H9 (cell line): ENCODE measurements at regions not wholly inside any gene's neighbourhood (a gene's known extent, or its start where the extent isn't known, plus 50 kb on each side); places are given as distances from the start of the nearest gene placed in this dataset.

ENCODE experiments used
- DNase-seq: peaks from one replicate; pipeline ENCODE4 v3.0.0-alpha.2; 2017
- H2AFZ ChIP-seq: one replicate; pipeline ENCODE4 v1.6.1; 2013; ENCODE audit warnings: mild to moderate bottlenecking, low read length, control low read depth, moderate library complexity
- H2AK5ac ChIP-seq: 2 replicates; pipeline ENCODE4 v1.6.1; 2013; ENCODE audit warnings: low read length, control low read depth, mixed read lengths; ENCODE audit not compliant: insufficient read length
- H2BK120ac ChIP-seq: one replicate; pipeline ENCODE4 v1.6.1; 2013; ENCODE audit warnings: low read depth, mild to moderate bottlenecking, low read length, control low read depth, inconsistent platforms; ENCODE audit not compliant: poor library complexity, severe bottlenecking
- H2BK12ac ChIP-seq: 2 replicates; pipeline ENCODE4 v1.6.1; 2013; ENCODE audit warnings: low read length, control low read depth, mixed read lengths, low read depth; ENCODE audit not compliant: insufficient read length
- H2BK15ac ChIP-seq: 2 replicates; pipeline ENCODE4 v1.6.1; 2013; ENCODE audit warnings: low read depth, low read length, control low read depth
- H2BK20ac ChIP-seq: one replicate; pipeline ENCODE4 v1.6.1; 2013; ENCODE audit warnings: low read depth, mild to moderate bottlenecking, low read length, control low read depth, inconsistent platforms; ENCODE audit not compliant: poor library complexity, severe bottlenecking
- H2BK5ac ChIP-seq: 2 replicates; pipeline ENCODE4 v1.6.1; 2013; ENCODE audit warnings: low read length, control low read depth, mixed read lengths; ENCODE audit not compliant: insufficient read length
- H3K14ac ChIP-seq: 2 replicates; pipeline ENCODE4 v1.6.1; 2013; ENCODE audit warnings: low read length, control low read depth; ENCODE audit not compliant: insufficient read depth
- H3K18ac ChIP-seq: 2 replicates; pipeline ENCODE4 v1.6.1; 2013; ENCODE audit warnings: low read depth, mild to moderate bottlenecking, mixed read lengths, low read length, control low read depth; ENCODE audit not compliant: insufficient read length
- H3K23ac ChIP-seq: 2 replicates; pipeline ENCODE4 v1.6.1; 2013; ENCODE audit warnings: low read length, control low read depth, mixed read lengths, low read depth; ENCODE audit not compliant: insufficient read length
- H3K23me2 ChIP-seq: 2 replicates; pipeline ENCODE4 v1.6.1; 2013; ENCODE audit warnings: low read depth, mild to moderate bottlenecking, mixed read lengths, low read length, control low read depth; ENCODE audit not compliant: insufficient read length, poor library complexity, severe bottlenecking
- H3K27ac ChIP-seq: 2 replicates; pipeline ENCODE4 v1.5.1; 2013; ENCODE audit warnings: low read length, control low read depth, mixed read lengths, low read depth; ENCODE audit not compliant: insufficient read length
- H3K27me3 ChIP-seq: 2 replicates; pipeline ENCODE4 v1.6.1; 2013; ENCODE audit warnings: low read length, control low read depth, inconsistent platforms; ENCODE audit not compliant: insufficient read depth
- H3K4ac ChIP-seq: 2 replicates; pipeline ENCODE4 v1.6.1; 2013; ENCODE audit warnings: low read depth, mild to moderate bottlenecking, control low read depth, inconsistent platforms, low read length, moderate library complexity
- H3K4me1 ChIP-seq: 2 replicates; pipeline ENCODE4 v1.6.1; 2013; ENCODE audit warnings: low read length, control low read depth, inconsistent platforms; ENCODE audit not compliant: insufficient read depth
- H3K4me2 ChIP-seq: 2 replicates; pipeline ENCODE4 v1.6.1; 2013; ENCODE audit warnings: low read length, control low read depth, mixed read lengths; ENCODE audit not compliant: insufficient read length, insufficient read depth
- H3K56ac ChIP-seq: 2 replicates; pipeline ENCODE4 v1.6.1; 2013; ENCODE audit warnings: low read depth, mild to moderate bottlenecking, mixed read lengths, low read length, control low read depth; ENCODE audit not compliant: insufficient read length
- H3K79me1 ChIP-seq: 2 replicates; pipeline ENCODE4 v1.6.1; 2013; ENCODE audit warnings: low read depth, mild to moderate bottlenecking, moderate library complexity, low read length, control low read depth, inconsistent platforms; ENCODE audit not compliant: insufficient read depth, poor library complexity, severe bottlenecking
- H3K79me2 ChIP-seq: 2 replicates; pipeline ENCODE4 v1.6.1; 2013; ENCODE audit warnings: low read length, control low read depth, inconsistent platforms; ENCODE audit not compliant: insufficient read depth
- H3K9ac ChIP-seq: 2 replicates; pipeline ENCODE4 v1.6.1; 2013; ENCODE audit warnings: low read length, control low read depth, mixed read lengths; ENCODE audit not compliant: insufficient read length; ENCODE audit errors: extremely low read depth
- H3K9me3 ChIP-seq: one replicate; pipeline ENCODE4 v1.6.1; 2013; ENCODE audit warnings: low read depth, low read length, inconsistent platforms; ENCODE audit not compliant: control insufficient read depth
- H3T11ph ChIP-seq: one replicate; pipeline ENCODE4 v1.6.1; 2013; ENCODE audit warnings: mild to moderate bottlenecking, low read length, control low read depth, inconsistent platforms
- H4K20me1 ChIP-seq: one replicate; pipeline ENCODE4 v1.6.1; 2013; ENCODE audit not compliant: control insufficient read depth, insufficient read length, insufficient read depth
- H4K5ac ChIP-seq: 2 replicates; pipeline ENCODE4 v1.6.1; 2013; ENCODE audit warnings: low read depth, mild to moderate bottlenecking, mixed read lengths, low read length, control low read depth; ENCODE audit not compliant: insufficient read length
- H4K8ac ChIP-seq: replicated peaks from 2 replicates; pipeline ENCODE4 v1.6.1; 2013; ENCODE audit warnings: low read length, control low read depth, mixed read lengths, low read depth; ENCODE audit not compliant: insufficient read length
- H4K91ac ChIP-seq: 2 replicates; pipeline ENCODE4 v1.6.1; 2013; ENCODE audit warnings: low read depth, mild to moderate bottlenecking, moderate library complexity, mixed read lengths, low read length, control low read depth; ENCODE audit not compliant: insufficient read length
- H3K27ac Mint-ChIP-seq, 3 experiments: 2 replicates in 2 of 3; 3 replicates in 1 of 3; pipeline ENCODE4 v1.8.0; 2020 to 2021; ENCODE audit warnings: mixed read lengths in 3 of 3, mild to moderate bottlenecking in 1 of 3, moderate library complexity in 1 of 3
- H3K27me3 Mint-ChIP-seq: 2 replicates; pipeline ENCODE4 v1.8.0; 2021; ENCODE audit warnings: low read depth, mild to moderate bottlenecking, moderate library complexity, mixed read lengths
- H3K36me3 Mint-ChIP-seq, 3 experiments: 2 replicates in 2 of 3; 3 replicates in 1 of 3; pipeline ENCODE4 v1.8.0; 2020 to 2021; ENCODE audit warnings: low read depth in 3 of 3, mixed read lengths in 3 of 3; ENCODE audit not compliant: insufficient read depth in 1 of 3
- H3K4me1 Mint-ChIP-seq, 2 experiments: 2 replicates each; pipeline ENCODE4 v1.8.0; 2020; ENCODE audit warnings: mixed read lengths in 2 of 2
- H3K4me3 Mint-ChIP-seq, 2 experiments: 2 replicates in 1 of 2; 3 replicates in 1 of 2; pipeline ENCODE4 v1.8.0; 2020 to 2021; ENCODE audit warnings: mild to moderate bottlenecking in 2 of 2, mixed read lengths in 2 of 2, moderate library complexity in 1 of 2
- H3K9me3 Mint-ChIP-seq, 2 experiments: 2 replicates in 1 of 2; 3 replicates in 1 of 2; pipeline ENCODE4 v1.8.0; 2020; ENCODE audit warnings: mild to moderate bottlenecking in 2 of 2, mixed read lengths in 2 of 2, moderate library complexity in 1 of 2
- WGBS: extraction: QIAGEN DNeasy Blood & Tissue Kit; methylation state at CpG from one replicate; pipeline ENCODE4 v1.1.7; 2013; ENCODE audit warnings: missing lambda C conversion rate, low lambda C conversion rate, mixed read lengths; ENCODE audit not compliant: insufficient read length; ENCODE audit errors: extremely low coverage; 5-methylcytosine and 5-hydroxymethylcytosine counted together
- TF ChIP-seq, protein P1 (sequence below): fragments of 200-600 bp; sonication (generic); conservative IDR thresholded peaks from 3 replicates; pipeline ENCODE4 v1.8.0; 2021; ENCODE audit warnings: antibody characterized with exemption, mild to moderate bottlenecking

DNA sequence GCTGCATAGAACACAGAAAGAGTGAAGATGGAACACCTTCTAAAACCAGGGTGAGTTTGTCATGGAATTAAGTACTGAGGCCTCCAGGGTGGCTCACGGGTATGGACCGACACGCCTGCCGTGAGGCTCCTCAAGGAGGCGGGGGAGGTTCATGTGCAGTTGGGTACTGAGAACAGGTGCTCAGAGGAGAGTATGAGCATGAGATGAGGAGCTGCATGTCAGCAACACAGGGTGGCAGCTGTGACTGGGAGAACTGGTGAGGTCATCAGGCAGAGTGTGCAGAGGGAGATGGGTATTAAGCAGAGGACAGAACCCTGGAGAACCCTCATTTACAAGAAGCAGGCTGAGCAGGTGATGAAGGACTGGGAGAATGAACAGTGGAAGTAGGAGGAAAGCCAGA is 63.2 kb upstream of the KLHL29 start:
- H3K4me2 ChIP-seq, result no peak overlapping the region
- no CpG with 5 or more reads among the region's 5 CpGs for WGBS
- no peak overlapping the region for H3K23ac ChIP-seq
- no peak overlapping the region for H2BK120ac ChIP-seq
- no peaks in the 10 kb centered on the region for H3K79me2 ChIP-seq
- H3K27me3 Mint-ChIP-seq, result peaks cover 3% of the 10 kb centered on the region
- TF ChIP-seq, protein P1, sequence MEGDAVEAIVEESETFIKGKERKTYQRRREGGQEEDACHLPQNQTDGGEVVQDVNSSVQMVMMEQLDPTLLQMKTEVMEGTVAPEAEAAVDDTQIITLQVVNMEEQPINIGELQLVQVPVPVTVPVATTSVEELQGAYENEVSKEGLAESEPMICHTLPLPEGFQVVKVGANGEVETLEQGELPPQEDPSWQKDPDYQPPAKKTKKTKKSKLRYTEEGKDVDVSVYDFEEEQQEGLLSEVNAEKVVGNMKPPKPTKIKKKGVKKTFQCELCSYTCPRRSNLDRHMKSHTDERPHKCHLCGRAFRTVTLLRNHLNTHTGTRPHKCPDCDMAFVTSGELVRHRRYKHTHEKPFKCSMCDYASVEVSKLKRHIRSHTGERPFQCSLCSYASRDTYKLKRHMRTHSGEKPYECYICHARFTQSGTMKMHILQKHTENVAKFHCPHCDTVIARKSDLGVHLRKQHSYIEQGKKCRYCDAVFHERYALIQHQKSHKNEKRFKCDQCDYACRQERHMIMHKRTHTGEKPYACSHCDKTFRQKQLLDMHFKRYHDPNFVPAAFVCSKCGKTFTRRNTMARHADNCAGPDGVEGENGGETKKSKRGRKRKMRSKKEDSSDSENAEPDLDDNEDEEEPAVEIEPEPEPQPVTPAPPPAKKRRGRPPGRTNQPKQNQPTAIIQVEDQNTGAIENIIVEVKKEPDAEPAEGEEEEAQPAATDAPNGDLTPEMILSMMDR, result no peak
- H3K4me1 ChIP-seq, result 0 out of 2 replicates have a peak, but pooled peaks cover 3% of the 10 kb centered on the region
- no peak overlapping the region for H2BK20ac ChIP-seq
- H3K27ac Mint-ChIP-seq, result no peak overlapping the region; a peak in 1 of 7 replicates
- H2AK5ac ChIP-seq, result no peak overlapping the region
- no peaks in the 10 kb centered on the region for H3K9me3 ChIP-seq
- H3K4me3 Mint-ChIP-seq, result no peak overlapping the region
- H3K27ac ChIP-seq, result no peak overlapping the region
- no peak overlapping the region for H3K56ac ChIP-seq
- H3T11ph ChIP-seq, result no peak overlapping the region
- H4K8ac ChIP-seq, result no peak overlapping the region
- no peaks in the 10 kb centered on the region for H3K36me3 Mint-ChIP-seq
- H2BK12ac ChIP-seq, result no peak overlapping the region
- H2BK15ac ChIP-seq, result no peak overlapping the region
- H3K4me1 Mint-ChIP-seq, result peaks cover 6 to 14% of the 10 kb centered on the region in 2 experiments; a peak in 3 of 4 replicates
- H4K5ac ChIP-seq, result no peak overlapping the region
- no peaks in the 10 kb centered on the region for H3K27me3 ChIP-seq
- H4K91ac ChIP-seq, result no peak overlapping the region
- H3K79me1 ChIP-seq, result no peaks in the 10 kb centered on the region
- no peak overlapping the region for H3K4ac ChIP-seq
- no peaks in the 10 kb centered on the region for H3K9me3 Mint-ChIP-seq
- H3K18ac ChIP-seq, result no peak overlapping the region
- no peak overlapping the region for H2BK5ac ChIP-seq
- no peak overlapping the region for H2AFZ ChIP-seq
- no peak overlapping the region for H3K14ac ChIP-seq
- H4K20me1 ChIP-seq, result no peaks in the 10 kb centered on the region
- H3K23me2 ChIP-seq, result no peaks in the 10 kb centered on the region
- H3K9ac ChIP-seq, result no peak overlapping the region
- DNase-seq, result no peak
